Osteoblast (primary cell): ENCODE measurements at regions not wholly inside any gene's neighbourhood (a gene's known extent, or its start where the extent isn't known, plus 50 kb on each side); places are given as distances from the start of the nearest gene placed in this dataset.
A peak's percentile ranks its signal among the peaks of the same experiment; 100 is the strongest.
"Not testable (repeated sequence)": the region's sequence is repeated elsewhere in the genome, so short reads cannot be mapped to it uniquely, and the experiment has no call there.

Experiments used
- DNase-seq: peaks from one replicate; pipeline ENCODE4 v3.0.0; 2011; ENCODE audit warnings: low spot score, mixed read lengths; ENCODE audit not compliant: insufficient read length; ENCODE audit errors: missing footprints
- H2AFZ ChIP-seq: 2 replicates; pipeline ENCODE4 v1.6.0; 2011; ENCODE audit warnings: mild to moderate bottlenecking, low read length
- H3K27ac ChIP-seq: 2 replicates; pipeline ENCODE4 v1.5.1; 2011; ENCODE audit warnings: mild to moderate bottlenecking, low read depth, low read length, moderate library complexity
- H3K27me3 ChIP-seq: 2 replicates; pipeline ENCODE4 v1.6.0; 2012; ENCODE audit warnings: mild to moderate bottlenecking, control low read depth, inconsistent platforms, low read length, moderate library complexity; ENCODE audit not compliant: insufficient read depth
- H3K36me3 ChIP-seq: 2 replicates; pipeline ENCODE4 v1.5.1; 2011; ENCODE audit warnings: mild to moderate bottlenecking, low read length, control low read depth, moderate library complexity; ENCODE audit not compliant: insufficient read depth
- H3K4me1 ChIP-seq: 2 replicates; pipeline ENCODE4 v1.5.1; 2011; ENCODE audit warnings: mild to moderate bottlenecking, low read length, control low read depth, moderate library complexity; ENCODE audit not compliant: insufficient read depth
- H3K4me2 ChIP-seq: 2 replicates; pipeline ENCODE4 v1.6.0; 2011; ENCODE audit warnings: mild to moderate bottlenecking, low read length; ENCODE audit not compliant: insufficient read depth
- H3K4me3 ChIP-seq: fragments of 200-600 bp; sonication (generic); 3 replicates; pipeline ENCODE4 v1.5.1; 2012; ENCODE audit warnings: mild to moderate bottlenecking, low read length, inconsistent platforms; ENCODE audit not compliant: insufficient read depth
- H3K79me2 ChIP-seq: 2 replicates; pipeline ENCODE4 v1.6.0; 2012; ENCODE audit warnings: mild to moderate bottlenecking, low read length, control low read depth, inconsistent platforms; ENCODE audit not compliant: insufficient read depth
- H3K9me3 ChIP-seq: 2 replicates; pipeline ENCODE4 v1.5.1; 2011; ENCODE audit warnings: low read depth, low read length, control low read depth
- H4K20me1 ChIP-seq: 2 replicates; pipeline ENCODE4 v1.6.0; 2012; ENCODE audit warnings: mild to moderate bottlenecking, low read length, control low read depth; ENCODE audit not compliant: insufficient read depth
- CTCF ChIP-seq: IDR thresholded peaks from 2 replicates; pipeline ENCODE4 v1.5.1; 2011; ENCODE audit warnings: mild to moderate bottlenecking, low read depth, low read length, moderate library complexity; ENCODE audit errors: extremely low read depth

GRCh38 chr10:111648046-111648445, 535.5 kb downstream of the GPAM start:
- H3K4me3 ChIP-seq: no peak overlapping the region
- TF ChIP-seq CTCF: no peak
- no peaks in the 10 kb centered on the region for H3K4me1 ChIP-seq
- no peaks in the 10 kb centered on the region for H3K36me3 ChIP-seq
- no peaks in the 10 kb centered on the region for H3K27me3 ChIP-seq
- no peak overlapping the region for H3K27ac ChIP-seq
- H4K20me1 ChIP-seq: no peaks in the 10 kb centered on the region
- H3K9me3 ChIP-seq: no peaks in the 10 kb centered on the region
- H3K79me2 ChIP-seq: no peaks in the 10 kb centered on the region
- H2AFZ ChIP-seq: no peak overlapping the region
- peak; percentile 86 for DNase-seq
- H3K4me2 ChIP-seq: no peak overlapping the region

- DNase-seq, H3K4me1 ChIP-seq, H2AFZ ChIP-seq, H3K27ac ChIP-seq, H3K79me2 ChIP-seq, H4K20me1 ChIP-seq, H3K9me3 ChIP-seq, H3K36me3 ChIP-seq, H3K4me3 ChIP-seq, H3K4me2 ChIP-seq, H3K27me3 ChIP-seq: not testable (repeated sequence)
These were observed 534.5 kb downstream of the GPAM start for GRCh38 chr10:111649080-111649479.

- H3K27me3 ChIP-seq: no peaks in the 10 kb centered on the region
These were observed 533.5 kb downstream of the GPAM start for GRCh38 chr10:111650088-111650487.

GRCh38 chr10:111656066-111656465, 527.5 kb downstream of the GPAM start:
- Histone ChIP-seq H4K20me1 (no peaks in the 10 kb centered on the region), H3K4me3 (no peak overlapping the region), H3K36me3 (no peaks in the 10 kb centered on the region), H2AFZ (no peak overlapping the region), H3K4me1 (no peaks in the 10 kb centered on the region), H3K27me3 (no peaks in the 10 kb centered on the region), H3K79me2 (no peaks in the 10 kb centered on the region), H3K27ac (no peak overlapping the region), H3K9me3 (no peaks in the 10 kb centered on the region), H3K4me2 (no peak overlapping the region)
- no peak for DNase-seq
- TF ChIP-seq CTCF: no peak

More at GRCh38 chr10:111650088-111650487, 533.5 kb downstream of the GPAM start:
- Histone ChIP-seq H3K4me2 (no peak overlapping the region), H3K36me3 (no peaks in the 10 kb centered on the region), H4K20me1 (no peaks in the 10 kb centered on the region), H3K4me3 (no peak overlapping the region), H3K27ac (no peak overlapping the region), H3K9me3 (no peaks in the 10 kb centered on the region), H2AFZ (no peak overlapping the region), H3K4me1 (no peaks in the 10 kb centered on the region), H3K79me2 (no peaks in the 10 kb centered on the region)
- no peak for TF ChIP-seq CTCF
- no peak for DNase-seq
